ENCODE measurements at regions not wholly inside any gene's neighbourhood (a gene's known extent, or its start where the extent isn't known, plus 50 kb on each side); places are given as distances from the start of the nearest gene placed in this dataset.
"Not testable (repeated sequence)": the region's sequence is repeated elsewhere in the genome, so short reads cannot be mapped to it uniquely, and the experiment has no call there.

GRCh38 chr21:6049930-6050329, 4471.5 kb upstream of the TPTE start:
- H3K4me2 ChIP-seq (replicated peaks; ENCODE audit: extremely low read depth, low read length, poor library complexity, severe bottlenecking); H2AFZ ChIP-seq (ENCODE audit: insufficient read depth, low read depth, low read length, poor library complexity, severe bottlenecking); H3K9ac ChIP-seq (ENCODE audit: insufficient read depth, low read length, poor library complexity, severe bottlenecking); H3K27me3 Mint-ChIP-seq (ENCODE audit: low read depth in 3 of 3); H3K36me3 Mint-ChIP-seq; H3K4me3 ChIP-seq (replicated peaks in 1 of 3; ENCODE audit: low read depth in 2 of 3, low read length in 3 of 3); H4K20me1 ChIP-seq (ENCODE audit: insufficient read depth, low read length); intact Hi-C loops (cut with micrococcal nuclease); DNase-seq; H3K27me3 ChIP-seq (ENCODE audit: control insufficient read depth in 2 of 2, insufficient read depth in 2 of 2, low read length in 2 of 2); H3K27ac ChIP-seq (ENCODE audit: low read depth in 1 of 2, low read length in 2 of 2); H3K27ac Mint-ChIP-seq; H3K79me2 ChIP-seq (ENCODE audit: insufficient read depth, low read length); H3K4me1 ChIP-seq (ENCODE audit: control insufficient read depth in 1 of 2, insufficient read depth in 2 of 2, low read length in 2 of 2); H3K4me3 Mint-ChIP-seq; H3K4me1 Mint-ChIP-seq; H3K36me3 ChIP-seq (replicated peaks in 1 of 2; ENCODE audit: control insufficient read depth in 1 of 2, insufficient read depth in 2 of 2, low read length in 2 of 2); H3K9me3 Mint-ChIP-seq; H3K9me3 ChIP-seq (replicated peaks in 1 of 2; ENCODE audit: control insufficient read depth in 1 of 2, insufficient read depth in 1 of 2, low read length in 2 of 2): not testable (repeated sequence)
- WGBS (ENCODE audit: insufficient coverage), result no CpG with 5 or more reads among the region's 17 CpGs

DNA sequence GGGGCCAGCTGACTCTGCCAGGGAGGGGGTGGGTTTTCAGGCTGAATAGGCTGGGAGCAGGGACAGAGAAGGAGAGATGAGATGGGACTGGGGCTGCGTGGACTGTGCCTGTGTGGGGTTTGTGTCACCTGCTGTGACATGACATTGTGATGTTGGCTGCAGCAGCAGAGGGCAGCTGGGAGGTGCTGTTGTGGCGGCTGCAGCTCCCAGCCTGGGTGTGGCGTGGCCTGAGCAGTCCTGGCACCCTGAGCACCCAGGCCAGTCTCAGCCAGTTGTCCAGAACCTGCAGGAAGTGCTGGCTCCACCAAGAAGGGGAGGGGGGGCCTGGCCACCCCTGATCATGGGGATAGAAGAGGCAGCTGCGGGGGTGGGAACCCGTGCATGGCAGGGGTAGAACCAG, 4469.3 kb upstream of the TPTE start:
- H3K79me2 ChIP-seq (ENCODE audit: insufficient read depth, low read length); intact Hi-C loops (cut with micrococcal nuclease); H3K4me1 Mint-ChIP-seq; H2AFZ ChIP-seq (ENCODE audit: insufficient read depth, low read depth, low read length, poor library complexity, severe bottlenecking); H4K20me1 ChIP-seq (ENCODE audit: insufficient read depth, low read length); H3K27me3 Mint-ChIP-seq (ENCODE audit: low read depth in 3 of 3); H3K27me3 ChIP-seq (ENCODE audit: control insufficient read depth in 2 of 2, insufficient read depth in 2 of 2, low read length in 2 of 2); H3K4me3 ChIP-seq (replicated peaks in 1 of 3; ENCODE audit: low read depth in 2 of 3, low read length in 3 of 3); H3K4me2 ChIP-seq (replicated peaks; ENCODE audit: extremely low read depth, low read length, poor library complexity, severe bottlenecking); H3K4me1 ChIP-seq (ENCODE audit: control insufficient read depth in 1 of 2, insufficient read depth in 2 of 2, low read length in 2 of 2); H3K9ac ChIP-seq (ENCODE audit: insufficient read depth, low read length, poor library complexity, severe bottlenecking); H3K9me3 Mint-ChIP-seq; DNase-seq; H3K36me3 ChIP-seq (replicated peaks in 1 of 2; ENCODE audit: control insufficient read depth in 1 of 2, insufficient read depth in 2 of 2, low read length in 2 of 2); H3K36me3 Mint-ChIP-seq; H3K4me3 Mint-ChIP-seq; H3K27ac ChIP-seq (ENCODE audit: low read depth in 1 of 2, low read length in 2 of 2); H3K9me3 ChIP-seq (replicated peaks in 1 of 2; ENCODE audit: control insufficient read depth in 1 of 2, insufficient read depth in 1 of 2, low read length in 2 of 2); H3K27ac Mint-ChIP-seq: not testable (repeated sequence)
- WGBS (ENCODE audit: insufficient coverage), result no CpG with 5 or more reads among the region's 5 CpGs

GRCh38 chr21:6053145-6053544, 4468.2 kb upstream of the TPTE start:
- H3K79me2 ChIP-seq (ENCODE audit: insufficient read depth, low read length); H3K4me3 Mint-ChIP-seq; H2AFZ ChIP-seq (ENCODE audit: insufficient read depth, low read depth, low read length, poor library complexity, severe bottlenecking); H3K9me3 ChIP-seq (replicated peaks in 1 of 2; ENCODE audit: control insufficient read depth in 1 of 2, insufficient read depth in 1 of 2, low read length in 2 of 2); H3K4me3 ChIP-seq (replicated peaks in 1 of 3; ENCODE audit: low read depth in 2 of 3, low read length in 3 of 3); H3K27me3 ChIP-seq (ENCODE audit: control insufficient read depth in 2 of 2, insufficient read depth in 2 of 2, low read length in 2 of 2); H3K4me2 ChIP-seq (replicated peaks; ENCODE audit: extremely low read depth, low read length, poor library complexity, severe bottlenecking); DNase-seq; H3K27me3 Mint-ChIP-seq (ENCODE audit: low read depth in 3 of 3); H4K20me1 ChIP-seq (ENCODE audit: insufficient read depth, low read length); H3K4me1 Mint-ChIP-seq; H3K4me1 ChIP-seq (ENCODE audit: control insufficient read depth in 1 of 2, insufficient read depth in 2 of 2, low read length in 2 of 2); H3K36me3 ChIP-seq (replicated peaks in 1 of 2; ENCODE audit: control insufficient read depth in 1 of 2, insufficient read depth in 2 of 2, low read length in 2 of 2); H3K9ac ChIP-seq (ENCODE audit: insufficient read depth, low read length, poor library complexity, severe bottlenecking); H3K27ac ChIP-seq (ENCODE audit: low read depth in 1 of 2, low read length in 2 of 2); intact Hi-C loops (cut with micrococcal nuclease); H3K9me3 Mint-ChIP-seq; H3K36me3 Mint-ChIP-seq; H3K27ac Mint-ChIP-seq: not testable (repeated sequence)
- no CpG with 5 or more reads among the region's 25 CpGs for WGBS (ENCODE audit: insufficient coverage)

GRCh38 chr21:6058997-6059396, 4462.4 kb upstream of the TPTE start:
- H3K4me3 Mint-ChIP-seq; H3K27ac Mint-ChIP-seq; H3K9me3 ChIP-seq (replicated peaks in 1 of 2; ENCODE audit: control insufficient read depth in 1 of 2, insufficient read depth in 1 of 2, low read length in 2 of 2); H4K20me1 ChIP-seq (ENCODE audit: insufficient read depth, low read length); H3K9me3 Mint-ChIP-seq; H3K4me3 ChIP-seq (replicated peaks in 1 of 3; ENCODE audit: low read depth in 2 of 3, low read length in 3 of 3); H3K4me1 Mint-ChIP-seq; H3K9ac ChIP-seq (ENCODE audit: insufficient read depth, low read length, poor library complexity, severe bottlenecking); H3K27me3 ChIP-seq (ENCODE audit: control insufficient read depth in 2 of 2, insufficient read depth in 2 of 2, low read length in 2 of 2); H3K4me1 ChIP-seq (ENCODE audit: control insufficient read depth in 1 of 2, insufficient read depth in 2 of 2, low read length in 2 of 2); H3K27ac ChIP-seq (ENCODE audit: low read depth in 1 of 2, low read length in 2 of 2); H2AFZ ChIP-seq (ENCODE audit: insufficient read depth, low read depth, low read length, poor library complexity, severe bottlenecking); H3K27me3 Mint-ChIP-seq (ENCODE audit: low read depth in 3 of 3); DNase-seq; H3K36me3 ChIP-seq (replicated peaks in 1 of 2; ENCODE audit: control insufficient read depth in 1 of 2, insufficient read depth in 2 of 2, low read length in 2 of 2); intact Hi-C loops (cut with micrococcal nuclease); H3K79me2 ChIP-seq (ENCODE audit: insufficient read depth, low read length); H3K36me3 Mint-ChIP-seq; H3K4me2 ChIP-seq (replicated peaks; ENCODE audit: extremely low read depth, low read length, poor library complexity, severe bottlenecking): not testable (repeated sequence)
- WGBS (ENCODE audit: insufficient coverage), result no CpG with 5 or more reads among the region's 9 CpGs
